Caco-2 (cell line): ENCODE measurements at regions not wholly inside any gene's neighbourhood (a gene's known extent, or its start where the extent isn't known, plus 50 kb on each side); places are given as distances from the start of the nearest gene placed in this dataset.

Experiments used
- BruUV-seq: library from RNA; stranded (reverse); fragments of 400-500 nt; replicated peaks from 2 replicates; lab custom pipeline; 2021; lab: Mats Ljungman, UMichigan
- CTCF ChIA-PET: fragments of 300-600 bp; sonication (Branson Sonifier 250); formaldehyde crosslinking; loops from one replicate; lab custom pipeline; 2022; ENCODE audit warnings: antibody characterized with exemption; lab: Charles Lee
- POLR2A ChIA-PET: fragments of 300-600 bp; sonication (Branson Sonifier 250); formaldehyde crosslinking; loops from one replicate; lab custom pipeline; 2022; ENCODE audit warnings: antibody characterized with exemption; lab: Charles Lee
- DNase-seq, 2 experiments: peaks; one replicate each; pipeline versions ENCODE4 v3.0.0 to v3.0.0-alpha.2; 2020 to 2022
- H3K27me3 ChIP-seq: replicated peaks from 2 replicates; pipeline ENCODE4 v1.6.0; 2011; ENCODE audit warnings: low read length; ENCODE audit not compliant: control insufficient read depth, insufficient read depth
- H3K36me3 ChIP-seq: 2 replicates; pipeline ENCODE4 v1.5.1; 2011; ENCODE audit warnings: low read length; ENCODE audit not compliant: control insufficient read depth, insufficient read depth
- H3K4me1 ChIP-seq: fragments of 250-450 bp; sonication (Bioruptor Pico); 2 replicates; pipeline ENCODE4 v1.5.1; 2020; ENCODE audit warnings: mild to moderate bottlenecking
- H3K4me3 ChIP-seq: 2 replicates; pipeline ENCODE4 v1.5.1; 2011; ENCODE audit warnings: low read depth, mild to moderate bottlenecking, control low read depth, low read length
- H3K9me3 ChIP-seq: fragments of 250-450 bp; sonication (Bioruptor Pico); 2 replicates; pipeline ENCODE4 v1.5.1; 2020; ENCODE audit warnings: mild to moderate bottlenecking, moderate library complexity
- H3K27ac Mint-ChIP-seq: one replicate; pipeline ENCODE4 v1.8.0; 2022; ENCODE audit warnings: mixed read lengths; ENCODE audit not compliant: unreplicated experiment
- H3K27me3 Mint-ChIP-seq: one replicate; pipeline ENCODE4 v1.8.0; 2022; ENCODE audit warnings: mixed read lengths; ENCODE audit not compliant: insufficient read depth, unreplicated experiment
- H3K36me3 Mint-ChIP-seq: one replicate; pipeline ENCODE4 v1.8.0; 2022; ENCODE audit warnings: mild to moderate bottlenecking, mixed read lengths; ENCODE audit not compliant: insufficient read depth, unreplicated experiment
- H3K4me1 Mint-ChIP-seq: one replicate; pipeline ENCODE4 v1.8.0; 2022; ENCODE audit warnings: low read depth, mixed read lengths; ENCODE audit not compliant: unreplicated experiment
- H3K4me3 Mint-ChIP-seq: one replicate; pipeline ENCODE4 v1.8.0; 2022; ENCODE audit warnings: mild to moderate bottlenecking, moderate library complexity, mixed read lengths; ENCODE audit not compliant: unreplicated experiment
- H3K9me3 Mint-ChIP-seq: one replicate; pipeline ENCODE4 v1.8.0; 2022; ENCODE audit warnings: mixed read lengths; ENCODE audit not compliant: unreplicated experiment
- CTCF ChIP-seq, 2 experiments: fragments of 200-600 bp in 1 of 2; IDR thresholded peaks; 1 replicate in 1 of 2; 2 replicates in 1 of 2; pipeline versions ENCODE4 v1.5.1 to v1.8.0; 2011 to 2022; ENCODE audit warnings: antibody characterized with exemption in 1 of 2, control low read depth in 1 of 2, inconsistent platforms in 1 of 2, low read depth in 1 of 2, low read length in 1 of 2, mild to moderate bottlenecking in 1 of 2, moderate library complexity in 1 of 2; ENCODE audit not compliant: insufficient read depth in 1 of 2, severe bottlenecking in 1 of 2, unreplicated experiment in 1 of 2
- intact Hi-C: fragments of 100-400 bp; cut with micrococcal nuclease; formaldehyde crosslinking; loops from one replicate; pipeline ENCODE4 v1.10.0; 2022; ENCODE audit not compliant: unreplicated experiment

GRCh38 chrX:125382889-125383288 is 63.2 kb downstream of the TEX13C start:
- no peak for TF ChIP-seq CTCF (IDR thresholded peaks at IDR 0.05; ENCODE audit: insufficient read depth in 1 of 2, low read depth in 1 of 2, low read length in 1 of 2, severe bottlenecking in 1 of 2, unreplicated experiment in 1 of 2)
- POLR2A ChIA-PET = no interaction called here
- Histone ChIP-seq H3K27me3 (no peaks in the 10 kb centered on the region), H3K9me3 (no peaks in the 10 kb centered on the region), H3K4me1 (0 out of 2 replicates have a peak, but pooled peaks cover 3% of the 10 kb centered on the region), H3K4me3 (no peak overlapping the region), H3K36me3 (no peaks in the 10 kb centered on the region)
- no TSS peak for BruUV-seq
- H3K27me3 Mint-ChIP-seq = no peaks in the 10 kb centered on the region
- no peaks in the 10 kb centered on the region for H3K36me3 Mint-ChIP-seq
- no peak for DNase-seq
- H3K4me3 Mint-ChIP-seq = no peak overlapping the region
- intact Hi-C loops = no loop called here
- H3K4me1 Mint-ChIP-seq = no peaks in the 10 kb centered on the region
- no peak overlapping the region for H3K27ac Mint-ChIP-seq
- H3K9me3 Mint-ChIP-seq = no peaks in the 10 kb centered on the region
- CTCF ChIA-PET = no interaction called here

GRCh38 chrX:125384867-125385266 is 65.2 kb downstream of the TEX13C start:
- DNase-seq = no peak
- CTCF ChIA-PET = no interaction called here
- Mint-ChIP-seq H3K27me3 (no peaks in the 10 kb centered on the region), H3K36me3 (no peaks in the 10 kb centered on the region), H3K4me1 (no peaks in the 10 kb centered on the region), H3K27ac (no peak overlapping the region), H3K4me3 (no peak overlapping the region), H3K9me3 (peaks cover 8% of the 10 kb centered on the region)
- intact Hi-C loops = no loop called here
- no peaks in the 10 kb centered on the region for H3K4me1 ChIP-seq
- H3K36me3 ChIP-seq = no peaks in the 10 kb centered on the region
- POLR2A ChIA-PET = no interaction called here
- H3K4me3 ChIP-seq = no peak overlapping the region
- no TSS peak for BruUV-seq
- H3K9me3 ChIP-seq = no peaks in the 10 kb centered on the region
- TF ChIP-seq CTCF (IDR thresholded peaks at IDR 0.05; ENCODE audit: insufficient read depth in 1 of 2, low read depth in 1 of 2, low read length in 1 of 2, severe bottlenecking in 1 of 2, unreplicated experiment in 1 of 2) = no peak
- H3K27me3 ChIP-seq = no peaks in the 10 kb centered on the region

- Mint-ChIP-seq H3K27ac (no peak overlapping the region), H3K27me3 (no peaks in the 10 kb centered on the region), H3K4me3 (no peak overlapping the region), H3K9me3 (peaks cover 23% of the 10 kb centered on the region), H3K36me3 (no peaks in the 10 kb centered on the region), H3K4me1 (no peaks in the 10 kb centered on the region)
- H3K36me3 ChIP-seq = no peaks in the 10 kb centered on the region
- no peaks in the 10 kb centered on the region for H3K27me3 ChIP-seq
- H3K4me3 ChIP-seq = no peak overlapping the region
- BruUV-seq = no TSS peak
- POLR2A ChIA-PET = no interaction called here
- no peaks in the 10 kb centered on the region for H3K4me1 ChIP-seq
- no peak for DNase-seq
- TF ChIP-seq CTCF (IDR thresholded peaks at IDR 0.05; ENCODE audit: insufficient read depth in 1 of 2, low read depth in 1 of 2, low read length in 1 of 2, severe bottlenecking in 1 of 2, unreplicated experiment in 1 of 2) = no peak
- CTCF ChIA-PET = no interaction called here
- H3K9me3 ChIP-seq = no peaks in the 10 kb centered on the region
- intact Hi-C loops = no loop called here
Measured at GRCh38 chrX:125387945-125388344, 68.3 kb downstream of the TEX13C start.
